IMR-90 (cell line): ENCODE measurements at regions not wholly inside any gene's neighbourhood (a gene's known extent, or its start where the extent isn't known, plus 50 kb on each side); places are given as distances from the start of the nearest gene placed in this dataset.
A peak's percentile ranks its signal among the peaks of the same experiment; 100 is the strongest.

Experiments
- ATAC-seq: fragments of 200-7000 bp; cut with Tn5 transposase; 2 replicates; pipeline ENCODE4 v1.9.1; 2020; ENCODE audit warnings: low read depth, mild to moderate bottlenecking, moderate library complexity
- BruUV-seq: library from RNA; stranded (reverse); fragments of 400-500 nt; replicated peaks from 2 replicates; lab custom pipeline; 2021; lab: Mats Ljungman, UMichigan
- CTCF ChIA-PET: fragments of 300-600 bp; formaldehyde crosslinking; extraction: SDS; loops from one replicate; lab custom pipeline; 2021; ENCODE audit warnings: antibody characterized with exemption; lab: Yijun Ruan, JAX
- POLR2A ChIA-PET: fragments of 300-600 bp; sonication (Branson Sonifier 250); formaldehyde crosslinking; loops from one replicate; lab custom pipeline; 2022; ENCODE audit warnings: antibody characterized with exemption; ENCODE audit not compliant: unreplicated experiment; lab: Charles Lee
- DNase-seq: peaks from one replicate; pipeline ENCODE4 v3.0.0; 2013
- H2AFZ ChIP-seq: replicated peaks from 2 replicates; pipeline ENCODE3; 2013; ENCODE audit warnings: low read length, mild to moderate bottlenecking; ENCODE audit not compliant: poor library complexity
- H2AK5ac ChIP-seq: 2 replicates; pipeline ENCODE4 v1.6.1; 2013; ENCODE audit warnings: low read depth, low read length, inconsistent platforms
- H2AK9ac ChIP-seq: replicated peaks from 2 replicates; pipeline ENCODE3; 2013; ENCODE audit warnings: mild to moderate bottlenecking, low read depth, low read length, moderate library complexity; ENCODE audit not compliant: poor library complexity
- H2BK120ac ChIP-seq: 2 replicates; pipeline ENCODE4 v1.6.1; 2013; ENCODE audit warnings: low read depth, low read length, inconsistent platforms
- H2BK15ac ChIP-seq: 3 replicates; pipeline ENCODE4 v1.6.1; 2013; ENCODE audit warnings: low read depth, low read length, inconsistent platforms
- H2BK20ac ChIP-seq: 2 replicates; pipeline ENCODE4 v1.6.1; 2013; ENCODE audit warnings: low read depth, mild to moderate bottlenecking, inconsistent platforms, low read length, moderate library complexity
- H2BK5ac ChIP-seq: 2 replicates; pipeline ENCODE4 v1.6.1; 2013; ENCODE audit warnings: mild to moderate bottlenecking, low read depth, low read length, inconsistent platforms; ENCODE audit not compliant: poor library complexity, severe bottlenecking
- H3K14ac ChIP-seq: replicated peaks from 2 replicates; pipeline ENCODE4 v1.6.1; 2013; ENCODE audit warnings: low read depth, low read length, inconsistent platforms
- H3K18ac ChIP-seq: 2 replicates; pipeline ENCODE4 v1.6.1; 2013; ENCODE audit warnings: low read depth, low read length, control low read depth
- H3K23ac ChIP-seq: 2 replicates; pipeline ENCODE4 v1.6.1; 2013; ENCODE audit warnings: low read depth, low read length, inconsistent platforms
- H3K27ac ChIP-seq: 2 replicates; pipeline ENCODE4 v1.5.1; 2013; ENCODE audit warnings: mild to moderate bottlenecking, control low read depth, low read length; ENCODE audit not compliant: insufficient read depth
- H3K27me3 ChIP-seq: 2 replicates; pipeline ENCODE4 v1.6.1; 2013; ENCODE audit warnings: low read length; ENCODE audit not compliant: control insufficient read depth, insufficient read depth
- H3K36me3 ChIP-seq: 2 replicates; pipeline ENCODE4 v1.6.1; 2013; ENCODE audit warnings: low read length, mixed read lengths; ENCODE audit not compliant: control insufficient read depth, insufficient read depth
- H3K4ac ChIP-seq: 2 replicates; pipeline ENCODE4 v1.6.1; 2013; ENCODE audit warnings: low read depth, low read length, inconsistent platforms
- H3K4me1 ChIP-seq: 2 replicates; pipeline ENCODE4 v1.6.1; 2013; ENCODE audit warnings: low read length, mixed read lengths; ENCODE audit not compliant: control insufficient read depth, insufficient read depth
- H3K4me2 ChIP-seq: 2 replicates; pipeline ENCODE4 v1.6.1; 2013; ENCODE audit warnings: low read depth, mild to moderate bottlenecking, control low read depth, low read length, moderate library complexity
- H3K4me3 ChIP-seq: 2 replicates; pipeline ENCODE4 v1.5.1; 2013; ENCODE audit warnings: low read depth, mild to moderate bottlenecking, control low read depth, low read length, moderate library complexity; ENCODE audit not compliant: insufficient read depth
- H3K56ac ChIP-seq: 2 replicates; pipeline ENCODE4 v1.6.1; 2013; ENCODE audit warnings: low read length, inconsistent platforms; ENCODE audit not compliant: insufficient read depth; ENCODE audit errors: extremely low read depth
- H3K79me1 ChIP-seq, 2 experiments: 2 replicates each; pipeline ENCODE4 v1.6.1; 2013; ENCODE audit warnings: low read length in 2 of 2, inconsistent platforms in 1 of 2, low read depth in 1 of 2
- H3K9ac ChIP-seq: 2 replicates; pipeline ENCODE4 v1.6.1; 2013; ENCODE audit warnings: low read depth, low read length, control low read depth
- H3K9me1 ChIP-seq: 2 replicates; pipeline ENCODE4 v1.6.1; 2013; ENCODE audit warnings: low read length, inconsistent platforms; ENCODE audit not compliant: insufficient read depth
- H3K9me3 ChIP-seq: 2 replicates; pipeline ENCODE4 v1.6.1; 2013; ENCODE audit warnings: low read length; ENCODE audit not compliant: control insufficient read depth, insufficient read depth
- H4K20me1 ChIP-seq: 2 replicates; pipeline ENCODE4 v1.6.1; 2013; ENCODE audit warnings: low read length, inconsistent platforms; ENCODE audit not compliant: insufficient read depth
- H4K5ac ChIP-seq: 2 replicates; pipeline ENCODE4 v1.6.1; 2013; ENCODE audit warnings: mild to moderate bottlenecking, low read depth, low read length, control low read depth
- H4K8ac ChIP-seq, 2 experiments: 2 replicates each; pipeline ENCODE4 v1.6.1; 2013; ENCODE audit warnings: low read depth in 2 of 2, low read length in 2 of 2, control low read depth in 1 of 2, inconsistent platforms in 1 of 2
- H4K91ac ChIP-seq: 2 replicates; pipeline ENCODE4 v1.6.1; 2013; ENCODE audit warnings: low read depth, low read length, inconsistent platforms; ENCODE audit not compliant: insufficient read depth
- BHLHE40 ChIP-seq: fragments of 150-350 bp; IDR thresholded peaks from 2 replicates; pipeline ENCODE4 v1.6.1; 2016; ENCODE audit warnings: mild to moderate bottlenecking, low read depth, low read length
- CEBPB ChIP-seq: IDR thresholded peaks from 2 replicates; pipeline ENCODE4 v1.6.1; 2012; ENCODE audit warnings: low read depth, low read length, improper control_type of control experiment
- CHD1 ChIP-seq: IDR thresholded peaks from 2 replicates; pipeline ENCODE4 v1.6.1; 2012; ENCODE audit warnings: low read depth, low read length, improper control_type of control experiment
- FOS ChIP-seq: fragments of 150-350 bp; IDR thresholded peaks from 2 replicates; pipeline ENCODE4 v1.6.1; 2016; ENCODE audit warnings: low read depth, low read length
- MAFK ChIP-seq: IDR thresholded peaks from 2 replicates; pipeline ENCODE4 v1.6.1; 2012; ENCODE audit warnings: low read depth, low read length, improper control_type of control experiment
- MAZ ChIP-seq: IDR thresholded peaks from 2 replicates; pipeline ENCODE4 v1.6.1; 2012; ENCODE audit warnings: low read depth, mild to moderate bottlenecking, low read length, improper control_type of control experiment, moderate library complexity, borderline replicate concordance
- MXI1 ChIP-seq: IDR thresholded peaks from 2 replicates; pipeline ENCODE4 v1.6.1; 2012; ENCODE audit warnings: low read depth, mild to moderate bottlenecking, low read length, moderate library complexity, borderline replicate concordance
- NFE2L2 ChIP-seq: fragments of 150-350 bp; IDR thresholded peaks from 2 replicates; pipeline ENCODE4 v1.6.1; 2016; ENCODE audit warnings: low read depth, mild to moderate bottlenecking, low read length
- POLR2A ChIP-seq: IDR thresholded peaks from 2 replicates; pipeline ENCODE4 v1.6.1; 2012; ENCODE audit warnings: mild to moderate bottlenecking, low read depth, low read length
- RAD21 ChIP-seq: IDR thresholded peaks from 2 replicates; pipeline ENCODE4 v1.6.1; 2012; ENCODE audit warnings: low read length, improper control_type of control experiment
- RCOR1 ChIP-seq: IDR thresholded peaks from 2 replicates; pipeline ENCODE4 v1.6.1; 2012; ENCODE audit warnings: mild to moderate bottlenecking, low read length, improper control_type of control experiment; ENCODE audit not compliant: insufficient replicate concordance
- RFX5 ChIP-seq: IDR thresholded peaks from 2 replicates; pipeline ENCODE4 v1.8.0; 2012; ENCODE audit warnings: low read depth, mild to moderate bottlenecking, low read length, moderate library complexity
- SMC3 ChIP-seq: fragments of 150-350 bp; IDR thresholded peaks from 2 replicates; pipeline ENCODE4 v1.6.1; 2016; ENCODE audit warnings: low read depth, mild to moderate bottlenecking, antibody characterized with exemption, low read length, moderate library complexity
- WGBS, 2 experiments: methylation state at CpG; one replicate each; pipeline versions ENCODE4 v1.1.5 to v1.1.7; 2013; ENCODE audit warnings: missing lambda C conversion rate in 2 of 2; ENCODE audit not compliant: insufficient read length in 1 of 2; ENCODE audit errors: extremely low coverage in 2 of 2; 5-methylcytosine and 5-hydroxymethylcytosine counted together
- dilution Hi-C: fragments of 300-500 bp; cut with HindIII; formaldehyde crosslinking; loops from one replicate; pipeline ENCODE4 v1.14.3; 2018; ENCODE audit warnings: low sequenced_read_pairs; ENCODE audit not compliant: unreplicated experiment
- in situ Hi-C: fragments of 300-500 bp; cut with MboI; formaldehyde crosslinking; loops from 3 replicates; pipeline ENCODE4 v1.14.3; 2019; ENCODE audit warnings: low sequenced_read_pairs, inconsistent platforms, mixed read lengths
- intact Hi-C: fragments of 100-400 bp; cut with micrococcal nuclease; formaldehyde crosslinking; loops from 2 replicates; pipeline ENCODE4 v1.10.0; 2022
- TF ChIP-seq, protein P1 (sequence below): conservative IDR thresholded peaks from 2 replicates; pipeline ENCODE4 v1.5.1; 2012; ENCODE audit warnings: mild to moderate bottlenecking, low read depth, low read length, improper control_type of control experiment
- TF ChIP-seq, protein P2 (sequence below): fragments of 150-350 bp; IDR thresholded peaks from 2 replicates; pipeline ENCODE4 v1.6.1; 2016; ENCODE audit warnings: low read depth, mild to moderate bottlenecking, low read length, moderate library complexity, borderline replicate concordance
- TF ChIP-seq, protein P3 (sequence below): fragments of 150-350 bp; IDR thresholded peaks from 2 replicates; pipeline ENCODE4 v1.6.1; 2017; ENCODE audit warnings: mild to moderate bottlenecking, antibody characterized with exemption, low read length, low read depth

DNA sequence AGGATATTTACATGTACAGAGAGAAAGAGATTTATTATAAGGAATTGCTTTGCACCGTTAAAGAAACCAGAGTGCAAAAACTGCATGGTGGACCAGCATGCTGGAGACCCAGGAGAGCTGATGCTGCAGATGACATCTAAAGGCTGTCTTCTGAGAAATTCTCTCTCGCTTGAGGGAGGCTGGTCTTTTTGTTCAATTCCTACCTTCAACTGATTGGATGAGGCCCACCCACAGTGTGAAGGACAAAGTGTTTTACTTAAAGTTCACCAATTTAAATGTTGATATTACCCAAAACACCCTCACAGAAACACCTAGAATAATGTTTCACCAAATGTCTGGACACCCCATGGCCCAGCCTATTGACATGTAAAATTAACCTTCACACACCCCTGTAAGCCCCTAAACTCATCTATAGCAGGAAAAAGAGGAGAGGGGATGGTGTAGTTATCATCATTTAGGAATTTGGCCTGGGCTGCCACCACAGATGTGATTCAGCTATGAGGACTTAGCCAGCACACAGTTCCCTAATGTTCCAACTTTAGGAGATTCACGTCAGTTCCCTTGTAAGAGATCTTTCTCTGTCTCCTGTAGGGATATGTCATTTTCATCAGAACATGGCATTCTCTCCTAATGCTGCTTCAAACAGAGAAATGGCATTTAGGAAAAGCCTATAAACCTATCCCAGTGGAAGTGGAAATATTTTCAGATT lies 358.2 kb upstream of the TLE4 start:
- Histone ChIP-seq H4K5ac (no peak overlapping the region), H2BK5ac (peak overlapping the region; percentile 59), H2AFZ (no peak overlapping the region), H3K9me3 (no peaks in the 10 kb centered on the region), H3K36me3 (no peaks in the 10 kb centered on the region), H2AK5ac (no peak overlapping the region), H3K27ac (no peak overlapping the region), H3K4me1 (no peaks in the 10 kb centered on the region; the same call in 1 of the 2 replicates), H2AK9ac (no peak overlapping the region), H3K4me3 (no peak overlapping the region), H3K27me3 (no peaks in the 10 kb centered on the region), H3K23ac (no peak overlapping the region), H2BK15ac (no peak overlapping the region), H3K79me1 (no peaks in the 10 kb centered on the region), H2BK120ac (no peak overlapping the region), H2BK20ac (peak overlapping the region; percentile 11; the same call in 1 of the 2 replicates), H3K9ac (no peak overlapping the region), H4K8ac (no peak overlapping the region), H4K20me1 (no peaks in the 10 kb centered on the region), H3K4ac (no peak overlapping the region; the same call in 1 of the 2 replicates), H3K9me1 (peaks cover 2% of the 10 kb centered on the region; the same call in 1 of the 2 replicates), H3K14ac (no peak overlapping the region), H3K18ac (peak overlapping the region; percentile 9; the same call in 1 of the 2 replicates), H3K4me2 (no peak overlapping the region), H4K91ac (no peak overlapping the region), H3K56ac (no peak overlapping the region)
- ChIA-PET CTCF (no interaction called here), POLR2A (no interaction called here)
- dilution Hi-C loops = no loop called here
- BruUV-seq = no TSS peak
- no CpG with 5 or more reads among the region's 3 CpGs for WGBS, 2 experiments
- in situ Hi-C loops = no loop called here
- peak; percentile 53; the same call in 1 of the 2 replicates for ATAC-seq
- intact Hi-C loops = no loop called here
- no peak for TF ChIP-seq CEBPB
- TF ChIP-seq MAFK = no peak
- no peak for TF ChIP-seq MAZ
- no peak for TF ChIP-seq MXI1
- TF ChIP-seq SMC3 = no peak
- TF ChIP-seq BHLHE40 = no peak
- no peak for TF ChIP-seq FOS
- TF ChIP-seq RCOR1 = no peak
- TF ChIP-seq, protein P1, sequence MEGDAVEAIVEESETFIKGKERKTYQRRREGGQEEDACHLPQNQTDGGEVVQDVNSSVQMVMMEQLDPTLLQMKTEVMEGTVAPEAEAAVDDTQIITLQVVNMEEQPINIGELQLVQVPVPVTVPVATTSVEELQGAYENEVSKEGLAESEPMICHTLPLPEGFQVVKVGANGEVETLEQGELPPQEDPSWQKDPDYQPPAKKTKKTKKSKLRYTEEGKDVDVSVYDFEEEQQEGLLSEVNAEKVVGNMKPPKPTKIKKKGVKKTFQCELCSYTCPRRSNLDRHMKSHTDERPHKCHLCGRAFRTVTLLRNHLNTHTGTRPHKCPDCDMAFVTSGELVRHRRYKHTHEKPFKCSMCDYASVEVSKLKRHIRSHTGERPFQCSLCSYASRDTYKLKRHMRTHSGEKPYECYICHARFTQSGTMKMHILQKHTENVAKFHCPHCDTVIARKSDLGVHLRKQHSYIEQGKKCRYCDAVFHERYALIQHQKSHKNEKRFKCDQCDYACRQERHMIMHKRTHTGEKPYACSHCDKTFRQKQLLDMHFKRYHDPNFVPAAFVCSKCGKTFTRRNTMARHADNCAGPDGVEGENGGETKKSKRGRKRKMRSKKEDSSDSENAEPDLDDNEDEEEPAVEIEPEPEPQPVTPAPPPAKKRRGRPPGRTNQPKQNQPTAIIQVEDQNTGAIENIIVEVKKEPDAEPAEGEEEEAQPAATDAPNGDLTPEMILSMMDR = no peak
- no peak for TF ChIP-seq CHD1
- TF ChIP-seq RAD21 = no peak
- no peak for TF ChIP-seq RFX5
- TF ChIP-seq POLR2A = no peak
- no peak for TF ChIP-seq NFE2L2
- TF ChIP-seq, protein P2, sequence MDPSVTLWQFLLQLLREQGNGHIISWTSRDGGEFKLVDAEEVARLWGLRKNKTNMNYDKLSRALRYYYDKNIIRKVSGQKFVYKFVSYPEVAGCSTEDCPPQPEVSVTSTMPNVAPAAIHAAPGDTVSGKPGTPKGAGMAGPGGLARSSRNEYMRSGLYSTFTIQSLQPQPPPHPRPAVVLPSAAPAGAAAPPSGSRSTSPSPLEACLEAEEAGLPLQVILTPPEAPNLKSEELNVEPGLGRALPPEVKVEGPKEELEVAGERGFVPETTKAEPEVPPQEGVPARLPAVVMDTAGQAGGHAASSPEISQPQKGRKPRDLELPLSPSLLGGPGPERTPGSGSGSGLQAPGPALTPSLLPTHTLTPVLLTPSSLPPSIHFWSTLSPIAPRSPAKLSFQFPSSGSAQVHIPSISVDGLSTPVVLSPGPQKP = no peak
- TF ChIP-seq, protein P3, sequence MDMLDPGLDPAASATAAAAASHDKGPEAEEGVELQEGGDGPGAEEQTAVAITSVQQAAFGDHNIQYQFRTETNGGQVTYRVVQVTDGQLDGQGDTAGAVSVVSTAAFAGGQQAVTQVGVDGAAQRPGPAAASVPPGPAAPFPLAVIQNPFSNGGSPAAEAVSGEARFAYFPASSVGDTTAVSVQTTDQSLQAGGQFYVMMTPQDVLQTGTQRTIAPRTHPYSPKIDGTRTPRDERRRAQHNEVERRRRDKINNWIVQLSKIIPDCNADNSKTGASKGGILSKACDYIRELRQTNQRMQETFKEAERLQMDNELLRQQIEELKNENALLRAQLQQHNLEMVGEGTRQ = no peak
- DNase-seq = peak; percentile 70
